ENCODE measurements at regions not wholly inside any gene's neighbourhood (a gene's known extent, or its start where the extent isn't known, plus 50 kb on each side); places are given as distances from the start of the nearest gene placed in this dataset.

DNA sequence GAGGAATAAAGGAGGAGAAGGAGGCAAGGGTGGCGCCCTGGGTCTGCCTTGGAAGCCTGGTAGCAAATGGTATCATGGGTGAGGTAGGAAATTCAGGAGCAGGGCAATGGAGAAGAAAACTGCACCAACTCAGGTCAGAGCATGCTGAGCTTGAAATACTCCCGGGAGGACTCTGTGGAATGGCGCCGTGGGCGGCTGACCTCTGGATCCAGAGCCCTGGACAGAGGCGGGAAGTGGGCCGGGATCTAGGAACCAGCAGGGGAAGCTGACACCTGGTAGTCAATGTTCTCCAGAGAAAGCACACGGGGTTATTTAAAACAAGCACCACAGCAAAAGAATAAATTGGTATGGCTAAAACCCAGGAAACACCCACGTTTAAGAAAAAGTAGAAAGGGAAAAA, 161.3 kb downstream of the INO80D start:
- no peak for TF ChIP-seq POLR2A (IDR thresholded peaks at IDR 0.05; ENCODE audit: low read length)
- no peak for TF ChIP-seq GATA1 (IDR thresholded peaks at IDR 0.05; ENCODE audit: low read depth, low read length)

Measured in erythroblast (primary cell).